ENCODE measurements at regions not wholly inside any gene's neighbourhood (a gene's known extent, or its start where the extent isn't known, plus 50 kb on each side); places are given as distances from the start of the nearest gene placed in this dataset.

GRCh38 chr15:37856109-37856508, 78.3 kb upstream of the TMCO5A start (continued):
- TF ChIP-seq MXI1 (IDR thresholded peaks at IDR 0.05; ENCODE audit: low read depth, low read length), result no peak
- no peak for TF ChIP-seq CHD2 (IDR thresholded peaks at IDR 0.05; ENCODE audit: low read length, partially characterized antibody)
- no peak for TF ChIP-seq POLR2AphosphoS5 (IDR thresholded peaks at IDR 0.05; ENCODE audit: low read depth, low read length)
- no peak for TF ChIP-seq ZBTB33 (IDR thresholded peaks at IDR 0.05; ENCODE audit: borderline replicate concordance, low read depth)
- TF ChIP-seq CTCF (IDR thresholded peaks at IDR 0.05), result no peak
- TF ChIP-seq RCOR1 (IDR thresholded peaks at IDR 0.05; ENCODE audit: low read length), result no peak

GRCh38 chr15:37860896-37861295, 73.5 kb upstream of the TMCO5A start:
- no peak overlapping the region for H3K4me2 ChIP-seq
- H3K27ac ChIP-seq (ENCODE audit: low read depth in 2 of 2, low read length in 1 of 2), result no peak overlapping the region
- no peaks in the 10 kb centered on the region for H3K27me3 ChIP-seq (ENCODE audit: insufficient read depth)
- no peaks in the 10 kb centered on the region for H3K79me2 ChIP-seq (ENCODE audit: insufficient read depth)
- H3K36me3 ChIP-seq (replicated peaks in 1 of 2; ENCODE audit: control insufficient read depth in 1 of 2, insufficient read depth in 2 of 2, low read length in 1 of 2), result no peaks in the 10 kb centered on the region
- no peak overlapping the region for H3K4me3 ChIP-seq (ENCODE audit: low read depth in 2 of 2, low read length in 1 of 2)
- no peaks in the 10 kb centered on the region; a peak in 1 of 4 replicates for H3K4me1 ChIP-seq (ENCODE audit: control insufficient read depth in 1 of 2, insufficient read depth in 2 of 2, low read depth in 1 of 2, low read length in 1 of 2)
- no peak overlapping the region for H2AFZ ChIP-seq (ENCODE audit: low read depth)
- WGBS (ENCODE audit: low lambda C conversion rate), result 82% methylated on average over 2 of the region's 2 CpGs
- no peak for TF ChIP-seq NFIC (IDR thresholded peaks at IDR 0.05; ENCODE audit: borderline replicate concordance)
- TF ChIP-seq ELF1 (IDR thresholded peaks at IDR 0.05), result no peak
- TF ChIP-seq MXI1 (IDR thresholded peaks at IDR 0.05; ENCODE audit: low read depth, low read length), result no peak
- TF ChIP-seq SIN3A (IDR thresholded peaks at IDR 0.05; ENCODE audit: borderline replicate concordance, low read depth, low read length), result no peak
- TF ChIP-seq CHD2 (IDR thresholded peaks at IDR 0.05; ENCODE audit: low read length, partially characterized antibody), result no peak
- TF ChIP-seq GATA2 (CRISPR knock-in tag; IDR thresholded peaks at IDR 0.05), result no peak
- no peak for TF ChIP-seq REST (IDR thresholded peaks at IDR 0.05; ENCODE audit: low read depth, low read length)
- no peak for TF ChIP-seq RXRA (IDR thresholded peaks at IDR 0.05; ENCODE audit: borderline replicate concordance, low read depth)
- no peak for TF ChIP-seq FOSL2 (IDR thresholded peaks at IDR 0.05; ENCODE audit: borderline replicate concordance, low read depth)
- TF ChIP-seq RCOR1 (IDR thresholded peaks at IDR 0.05; ENCODE audit: low read length), result no peak
- no peaks in the 10 kb centered on the region for H4K20me1 ChIP-seq (ENCODE audit: insufficient read depth)
- H3K9me2 ChIP-seq, result no peaks in the 10 kb centered on the region
- no peaks in the 10 kb centered on the region for H3F3A ChIP-seq (replicated peaks; ENCODE audit: insufficient read depth)
- H3K9me3 ChIP-seq, result no peaks in the 10 kb centered on the region
- ChIA-PET POLR2A (no interaction called here), CTCF (no interaction called here)
- DNase-seq, result no peak
- no peak overlapping the region for H3K9ac ChIP-seq

All from SK-N-SH (cell line).